ENCODE measurements at regions not wholly inside any gene's neighbourhood (a gene's known extent, or its start where the extent isn't known, plus 50 kb on each side); places are given as distances from the start of the nearest gene placed in this dataset.
"Not testable (repeated sequence)": the region's sequence is repeated elsewhere in the genome, so short reads cannot be mapped to it uniquely, and the experiment has no call there.

- no peak for TF ChIP-seq CTCF (IDR thresholded peaks at IDR 0.05; ENCODE audit: control insufficient read depth, extremely low read depth, insufficient read depth)
- no peak for DNase-seq (ENCODE audit: low read depth)
- no peak overlapping the region for H3K4me3 ChIP-seq (ENCODE audit: low read depth, low read length)
Measured at GRCh38 chr11:93032580-93032979, 63.1 kb downstream of the MTNR1B start.

- H3K4me3 ChIP-seq (ENCODE audit: low read depth, low read length), result no peak overlapping the region
- no peak for DNase-seq (ENCODE audit: low read depth)
- no peak for TF ChIP-seq CTCF (IDR thresholded peaks at IDR 0.05; ENCODE audit: control insufficient read depth, extremely low read depth, insufficient read depth)
Measured at GRCh38 chr11:93033093-93033492, 63.6 kb downstream of the MTNR1B start.

GRCh38 chr11:93034031-93034722 lies 64.7 kb downstream of the MTNR1B start:
- no peak for TF ChIP-seq CTCF (IDR thresholded peaks at IDR 0.05; ENCODE audit: control insufficient read depth, extremely low read depth, insufficient read depth)
- no peak for DNase-seq (ENCODE audit: low read depth)
- H3K4me3 ChIP-seq (ENCODE audit: low read depth, low read length), result no peak overlapping the region

GRCh38 chr11:93034723-93035039 lies 65.2 kb downstream of the MTNR1B start:
- DNase-seq (ENCODE audit: low read depth), result no peak
- TF ChIP-seq CTCF (IDR thresholded peaks at IDR 0.05; ENCODE audit: control insufficient read depth, extremely low read depth, insufficient read depth), result no peak
- no peak overlapping the region for H3K4me3 ChIP-seq (ENCODE audit: low read depth, low read length)

GRCh38 chr11:93038521-93038920 lies 69.1 kb downstream of the MTNR1B start:
- no peak overlapping the region for H3K4me3 ChIP-seq (ENCODE audit: low read depth, low read length)
- TF ChIP-seq CTCF (IDR thresholded peaks at IDR 0.05; ENCODE audit: control insufficient read depth, extremely low read depth, insufficient read depth), result no peak
- DNase-seq (ENCODE audit: low read depth), result no peak

GRCh38 chr11:93039531-93040240 lies 70.2 kb downstream of the MTNR1B start:
- no peak overlapping the region for H3K4me3 ChIP-seq (ENCODE audit: low read depth, low read length)
- DNase-seq (ENCODE audit: low read depth), result no peak
- no peak for TF ChIP-seq CTCF (IDR thresholded peaks at IDR 0.05; ENCODE audit: control insufficient read depth, extremely low read depth, insufficient read depth)

- DNase-seq (ENCODE audit: low read depth), result no peak
- no peak for TF ChIP-seq CTCF (IDR thresholded peaks at IDR 0.05; ENCODE audit: control insufficient read depth, extremely low read depth, insufficient read depth)
- no peak overlapping the region for H3K4me3 ChIP-seq (ENCODE audit: low read depth, low read length)
Measured at GRCh38 chr11:93041682-93042081, 72.2 kb downstream of the MTNR1B start.

GRCh38 chr11:93043186-93043585 lies 73.7 kb downstream of the MTNR1B start:
- not testable (repeated sequence) for DNase-seq (ENCODE audit: low read depth); H3K4me3 ChIP-seq (ENCODE audit: low read depth, low read length)

All from LNCaP clone FGC (cell line).